ENCODE measurements at regions not wholly inside any gene's neighbourhood (a gene's known extent, or its start where the extent isn't known, plus 50 kb on each side); places are given as distances from the start of the nearest gene placed in this dataset.
"Not testable (repeated sequence)": the region's sequence is repeated elsewhere in the genome, so short reads cannot be mapped to it uniquely, and the experiment has no call there.

GRCh38 chr18:73681398-73681797 is 466.2 kb downstream of the FBXO15 start:
- DNase-seq, result no peak
- WGBS, 2 donors, result 93 to 94% methylated on average over 2 of the region's 2 CpGs
- no peaks in the 10 kb centered on the region for H3K36me3 ChIP-seq
- H3K9me3 ChIP-seq, result no peaks in the 10 kb centered on the region
- intact Hi-C loops (cut with DNase I), result no loop called here
- no peaks in the 10 kb centered on the region for H3K4me1 ChIP-seq
- TF ChIP-seq POLR2A (IDR thresholded peaks at IDR 0.05) (no peak), CTCF (IDR thresholded peaks at IDR 0.05) (no peak)
- no peaks in the 10 kb centered on the region for H3K27me3 ChIP-seq
- no peak overlapping the region for H3K4me3 ChIP-seq (replicated peaks in 1 of 3)
- H3K27ac ChIP-seq, result no peak overlapping the region

GRCh38 chr18:73679941-73680712 is 467.5 kb downstream of the FBXO15 start:
- no peak overlapping the region for H3K27ac ChIP-seq
- no peak for DNase-seq
- intact Hi-C loops (cut with DNase I), result no loop called here

GRCh38 chr18:73677450-73677849 is 470.2 kb downstream of the FBXO15 start:
- TF ChIP-seq CTCF (IDR thresholded peaks at IDR 0.05) (no peak), POLR2A (IDR thresholded peaks at IDR 0.05) (no peak)
- intact Hi-C loops (cut with DNase I), result no loop called here
- no peak for DNase-seq

More at GRCh38 chr18:73679941-73680712, 467.5 kb downstream of the FBXO15 start:
- Histone ChIP-seq H3K36me3 (no peaks in the 10 kb centered on the region), H3K4me3 (replicated peaks in 1 of 3) (no peak overlapping the region), H3K27me3 (no peaks in the 10 kb centered on the region), H3K9me3 (no peaks in the 10 kb centered on the region), H3K4me1 (no peaks in the 10 kb centered on the region)
- 81 to 82% methylated on average over 8 of the region's 8 CpGs for WGBS, 2 donors
- TF ChIP-seq POLR2A (IDR thresholded peaks at IDR 0.05), result no peak
- no peak for TF ChIP-seq CTCF (IDR thresholded peaks at IDR 0.05)

GRCh38 chr18:73674125-73674865 is 473.3 kb downstream of the FBXO15 start:
- no peak overlapping the region for H3K4me3 ChIP-seq (replicated peaks in 1 of 3)
- no peak overlapping the region for H3K27ac ChIP-seq
- intact Hi-C loops (cut with DNase I), result no loop called here
- TF ChIP-seq CTCF (IDR thresholded peaks at IDR 0.05) (no peak), POLR2A (IDR thresholded peaks at IDR 0.05) (no peak)
- WGBS, 2 donors, result 62 to 63% methylated on average over 6 of the region's 6 CpGs
- no peaks in the 10 kb centered on the region for H3K9me3 ChIP-seq
- H3K36me3 ChIP-seq, result no peaks in the 10 kb centered on the region
- no peaks in the 10 kb centered on the region for H3K27me3 ChIP-seq
- DNase-seq, result no peak
- H3K4me1 ChIP-seq, result no peaks in the 10 kb centered on the region

More at GRCh38 chr18:73677450-73677849, 470.2 kb downstream of the FBXO15 start:
- Histone ChIP-seq H3K4me3 (replicated peaks in 1 of 3) (no peak overlapping the region), H3K27me3 (no peaks in the 10 kb centered on the region), H3K9me3 (no peaks in the 10 kb centered on the region), H3K27ac (no peak overlapping the region), H3K36me3 (no peaks in the 10 kb centered on the region), H3K4me1 (no peaks in the 10 kb centered on the region)

- H3K9me3 ChIP-seq; H3K27ac ChIP-seq; H3K27me3 ChIP-seq; H3K4me3 ChIP-seq (replicated peaks in 1 of 3); H3K4me1 ChIP-seq; intact Hi-C loops (cut with DNase I); H3K36me3 ChIP-seq; DNase-seq: not testable (repeated sequence)
- WGBS, 2 donors, result 93 to 95% methylated on average over 8 of the region's 8 CpGs
These were observed 476.2 kb downstream of the FBXO15 start for GRCh38 chr18:73671480-73671879.

Data from thyroid gland (tissue), 4 donors.